GM12878 (cell line): ENCODE measurements at regions not wholly inside any gene's neighbourhood (a gene's known extent, or its start where the extent isn't known, plus 50 kb on each side); places are given as distances from the start of the nearest gene placed in this dataset.

Source experiments
- ATAC-seq: fragments of 200-7000 bp; cut with Tn5 transposase; 3 replicates; pipeline ENCODE4 v1.9.1; 2020; ENCODE audit warnings: mild to moderate bottlenecking, moderate library complexity
- BruUV-seq: library from RNA; stranded (reverse); fragments of 400-500 nt; replicated peaks from 2 replicates; lab custom pipeline; 2021; lab: Mats Ljungman, UMichigan
- CTCF ChIA-PET: fragments of 300-600 bp; sonication (Branson Sonifier 250); formaldehyde crosslinking; extraction: SDS; loops from one replicate; lab custom pipeline; 2021; ENCODE audit warnings: inconsistent platforms; lab: Yijun Ruan, JAX
- POLR2A ChIA-PET: fragments of 350-600 bp; formaldehyde crosslinking; extraction: SDS; loops from one replicate; lab custom pipeline; 2021; ENCODE audit warnings: inconsistent platforms; lab: Charles Lee
- RAD21 ChIA-PET: fragments of 300-600 bp; sonication (Branson Sonifier 250); formaldehyde crosslinking; loops from one replicate; lab custom pipeline; 2023; ENCODE audit warnings: antibody characterized with exemption; ENCODE audit not compliant: unreplicated experiment; lab: Charles Lee
- SMC1A ChIA-PET: fragments of 300-600 bp; sonication (Branson Sonifier 250); formaldehyde crosslinking; loops from one replicate; lab custom pipeline; 2023; ENCODE audit not compliant: unreplicated experiment, uncharacterized antibody; lab: Charles Lee
- DNase-seq: peaks from one replicate; pipeline ENCODE4 v3.0.0-alpha.2; 2011; ENCODE audit warnings: low read depth, low spot score
- FAIRE-seq: peaks from 3 replicates; lab custom pipeline; 2011; peaks lifted over from hg19 to GRCh38; lab: Jason Lieb, UNC
- H2AFZ ChIP-seq: 2 replicates; pipeline ENCODE4 v1.6.0; 2011; ENCODE audit warnings: low read depth, low read length, control low read depth; ENCODE audit not compliant: control insufficient read depth
- H3K27ac ChIP-seq: 2 replicates; pipeline ENCODE4 v1.5.1; 2011; ENCODE audit warnings: control low read depth; ENCODE audit not compliant: control insufficient read depth, insufficient read depth
- H3K27me3 ChIP-seq, 2 experiments: replicated peaks in 1 of 2; 2 replicates each; pipeline versions ENCODE4 v1.6.0 to v1.6.1; 2011; ENCODE audit warnings: low read length in 1 of 2; ENCODE audit not compliant: control insufficient read depth in 2 of 2, insufficient read depth in 2 of 2
- H3K36me3 ChIP-seq, 2 experiments: 2 replicates each; pipeline ENCODE4 v1.5.1; 2011; ENCODE audit warnings: low read length in 1 of 2; ENCODE audit not compliant: control insufficient read depth in 2 of 2, insufficient read depth in 2 of 2
- H3K4me1 ChIP-seq: 2 replicates; pipeline ENCODE4 v1.6.1; 2011; ENCODE audit warnings: mild to moderate bottlenecking, low read length, moderate library complexity, mixed read lengths; ENCODE audit not compliant: control insufficient read depth, insufficient read depth
- H3K4me2 ChIP-seq: 2 replicates; pipeline ENCODE4 v1.6.0; 2011; ENCODE audit warnings: control low read depth; ENCODE audit not compliant: control insufficient read depth, insufficient read depth
- H3K4me3 ChIP-seq: fragments of 200-600 bp; sonication (generic); 2 replicates; pipeline ENCODE4 v1.5.1; 2016
- H3K79me2 ChIP-seq: 2 replicates; pipeline ENCODE4 v1.6.0; 2011; ENCODE audit warnings: low read length; ENCODE audit not compliant: control insufficient read depth, insufficient read depth
- H3K9ac ChIP-seq: 2 replicates; pipeline ENCODE4 v1.8.0; 2011; ENCODE audit warnings: low read length, control low read depth, mixed read lengths; ENCODE audit not compliant: control insufficient read depth, insufficient read depth
- H3K9me3 ChIP-seq: replicated peaks from 3 replicates; pipeline ENCODE4 v1.5.1; 2011; ENCODE audit warnings: mild to moderate bottlenecking, low read length; ENCODE audit not compliant: control insufficient read depth, insufficient read depth
- H4K20me1 ChIP-seq: 2 replicates; pipeline ENCODE4 v1.6.0; 2011; ENCODE audit not compliant: control insufficient read depth, insufficient read depth
- BCL11A ChIP-seq: IDR thresholded peaks from 2 replicates; pipeline ENCODE4 v1.6.1; 2011; ENCODE audit warnings: low read depth, low read length
- BHLHE40 ChIP-seq, 2 experiments: fragments of 450-650 bp in 1 of 2; IDR thresholded peaks; 2 replicates each; pipeline ENCODE4 v1.6.1; 2011 to 2017; ENCODE audit warnings: low read depth in 2 of 2, borderline replicate concordance in 1 of 2, improper control_type of control experiment in 1 of 2, low read length in 1 of 2, mild to moderate bottlenecking in 1 of 2
- CBX3 ChIP-seq: fragments of 200-600 bp; sonication (generic); IDR thresholded peaks from 2 replicates; pipeline ENCODE4 v1.6.1; 2016; ENCODE audit warnings: low read depth, borderline replicate concordance
- NFYA ChIP-seq: IDR thresholded peaks from 2 replicates; pipeline ENCODE4 v1.6.1; 2011; ENCODE audit warnings: low read depth, mild to moderate bottlenecking, low read length, improper control_type of control experiment, borderline replicate concordance
- SREBF2 ChIP-seq: IDR thresholded peaks from 2 replicates; pipeline ENCODE4 v1.6.1; 2012; ENCODE audit warnings: mild to moderate bottlenecking, low read length
- TCF7 ChIP-seq: IDR thresholded peaks from 2 replicates; pipeline ENCODE4 v1.6.1; 2014; ENCODE audit warnings: antibody characterized with exemption, borderline replicate concordance
- ZNF622 ChIP-seq: fragments of 450-650 bp; IDR thresholded peaks from 2 replicates; pipeline ENCODE4 v1.6.1; 2017; ENCODE audit warnings: mild to moderate bottlenecking, inconsistent platforms
- ZZZ3 ChIP-seq: IDR thresholded peaks from 2 replicates; pipeline ENCODE4 v1.6.1; 2011; ENCODE audit warnings: low read depth; ENCODE audit not compliant: control insufficient read depth, insufficient read length
- WGBS: methylation state at CpG from one replicate; pipeline ENCODE4 v1.1.6; 2016; ENCODE audit warnings: low lambda C conversion rate; ENCODE audit not compliant: insufficient replicate concordance, insufficient coverage; ENCODE audit errors: missing lambda C conversion rate; 5-methylcytosine and 5-hydroxymethylcytosine counted together
- in situ Hi-C: fragments of 300-500 bp; cut with MboI; formaldehyde crosslinking; loops from 9 replicates; pipeline ENCODE4 v1.14.3; 2018; ENCODE audit warnings: mixed read lengths
- intact Hi-C: fragments of 100-400 bp; cut with micrococcal nuclease; formaldehyde crosslinking; loops from one replicate; pipeline ENCODE4 v1.14.2; 2022; ENCODE audit not compliant: unreplicated experiment
- TF ChIP-seq, protein P1 (sequence below): IDR thresholded peaks from 2 replicates; pipeline ENCODE4 v1.6.1; 2011; ENCODE audit warnings: borderline replicate concordance, low read depth, mild to moderate bottlenecking, moderate library complexity, mixed read lengths, low read length; ENCODE audit not compliant: insufficient read depth; ENCODE audit errors: extremely low read length
- TF ChIP-seq, protein P2 (sequence below): fragments of 450-650 bp; IDR thresholded peaks from 2 replicates; pipeline ENCODE4 v1.6.1; 2014; ENCODE audit warnings: mild to moderate bottlenecking
- TF ChIP-seq, protein P3 (sequence below): IDR thresholded peaks from 2 replicates; pipeline ENCODE4 v1.6.1; 2011; ENCODE audit warnings: low read depth, mild to moderate bottlenecking, low read length, moderate library complexity, borderline replicate concordance; ENCODE audit errors: extremely low read depth
- TF ChIP-seq, protein P4 (sequence below): fragments of 450-650 bp; IDR thresholded peaks from 2 replicates; pipeline ENCODE4 v1.6.1; 2017; ENCODE audit warnings: mild to moderate bottlenecking
- TF ChIP-seq, protein P5 (sequence below): fragments of 450-650 bp; IDR thresholded peaks from 2 replicates; pipeline ENCODE4 v1.6.1; 2016; ENCODE audit warnings: mild to moderate bottlenecking
- TF ChIP-seq, protein P6 (sequence below): IDR thresholded peaks from 2 replicates; pipeline ENCODE4 v1.6.1; 2012; ENCODE audit warnings: low read length, inconsistent platforms

DNA sequence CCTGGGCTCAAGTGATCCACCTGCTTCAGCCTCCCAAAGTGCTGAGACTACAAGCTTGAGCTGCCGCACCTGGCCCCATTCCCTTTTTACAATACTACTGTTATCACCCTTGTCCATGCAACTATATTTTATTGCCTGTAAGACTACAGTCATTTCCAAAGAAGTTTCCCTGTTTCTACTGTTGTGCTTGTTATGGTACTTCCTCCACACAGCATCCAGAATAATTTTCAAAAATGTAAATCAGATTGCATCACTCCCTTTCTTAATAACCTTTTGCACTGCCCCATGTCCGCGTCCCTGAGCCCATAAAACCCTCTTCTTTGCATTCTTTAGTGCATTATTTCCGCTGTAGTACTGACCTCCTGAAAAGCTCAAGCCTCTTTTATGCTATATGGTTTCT is 128.9 kb upstream of the AKIRIN2 start:
- Histone ChIP-seq H3K9me3 (no peaks in the 10 kb centered on the region), H3K4me1 (peaks cover 13% of the 10 kb centered on the region), H2AFZ (no peak overlapping the region), H3K36me3 (no peaks in the 10 kb centered on the region), H3K9ac (no peak overlapping the region), H3K27ac (no peak overlapping the region), H3K27me3 (no peaks in the 10 kb centered on the region), H3K4me3 (no peak overlapping the region), H3K4me2 (no peak overlapping the region), H4K20me1 (no peaks in the 10 kb centered on the region), H3K79me2 (no peaks in the 10 kb centered on the region)
- ChIA-PET RAD21 (interaction anchor here (0.6 to 3.8 kb wide), 31 partner anchors 9 to 1458 kb away, joined by 3 to 68 read pairs (median 12); partner anchors contain the start of genes AKIRIN2, CNR1, ORC3 and RARS2), POLR2A (interaction anchor here (1.5 kb wide), 1 partner anchor 25 kb away, joined by 4 read pairs; no protein-coding TSS in a partner anchor), SMC1A (interaction anchor here (0.6 to 5.7 kb wide), 40 partner anchors 14 to 1088 kb away, joined by 3 to 127 read pairs (median 6); partner anchors contain the start of genes CNR1 and SLC35A1), CTCF (interaction anchor here (0.9 to 4.1 kb wide), 27 partner anchors 9 to 1041 kb away, joined by 3 to 67 read pairs (median 7); partner anchors contain the start of gene CNR1)
- FAIRE-seq (no peak), DNase-seq (no peak), ATAC-seq (no peak)
- intact Hi-C loops, result loop anchor here (10.0 kb wide), 2 partner anchors 794 to 954 kb away; no protein-coding TSS in a partner anchor
- in situ Hi-C loops, result loop anchor here (5.0 to 10.0 kb wide), 3 partner anchors 96 to 1041 kb away; no protein-coding TSS in a partner anchor
- WGBS, result 25% methylated on average over 4 of the region's 4 CpGs
- no TSS peak for BruUV-seq
- TF ChIP-seq, protein P1, sequence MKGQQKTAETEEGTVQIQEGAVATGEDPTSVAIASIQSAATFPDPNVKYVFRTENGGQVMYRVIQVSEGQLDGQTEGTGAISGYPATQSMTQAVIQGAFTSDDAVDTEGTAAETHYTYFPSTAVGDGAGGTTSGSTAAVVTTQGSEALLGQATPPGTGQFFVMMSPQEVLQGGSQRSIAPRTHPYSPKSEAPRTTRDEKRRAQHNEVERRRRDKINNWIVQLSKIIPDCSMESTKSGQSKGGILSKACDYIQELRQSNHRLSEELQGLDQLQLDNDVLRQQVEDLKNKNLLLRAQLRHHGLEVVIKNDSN, result no peak
- TF ChIP-seq, protein P2, sequence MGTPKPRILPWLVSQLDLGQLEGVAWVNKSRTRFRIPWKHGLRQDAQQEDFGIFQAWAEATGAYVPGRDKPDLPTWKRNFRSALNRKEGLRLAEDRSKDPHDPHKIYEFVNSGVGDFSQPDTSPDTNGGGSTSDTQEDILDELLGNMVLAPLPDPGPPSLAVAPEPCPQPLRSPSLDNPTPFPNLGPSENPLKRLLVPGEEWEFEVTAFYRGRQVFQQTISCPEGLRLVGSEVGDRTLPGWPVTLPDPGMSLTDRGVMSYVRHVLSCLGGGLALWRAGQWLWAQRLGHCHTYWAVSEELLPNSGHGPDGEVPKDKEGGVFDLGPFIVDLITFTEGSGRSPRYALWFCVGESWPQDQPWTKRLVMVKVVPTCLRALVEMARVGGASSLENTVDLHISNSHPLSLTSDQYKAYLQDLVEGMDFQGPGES, result no peak
- TF ChIP-seq BHLHE40 (IDR thresholded peaks at IDR 0.05; ENCODE audit: borderline replicate concordance in 1 of 2, low read depth in 2 of 2, low read length in 1 of 2) (no peak), CBX3 (no peak), ZNF622 (no peak), NFYA (no peak), ZZZ3 (no peak), BCL11A (no peak), SREBF2 (no peak), TCF7 (no peak)
- TF ChIP-seq, protein P3, sequence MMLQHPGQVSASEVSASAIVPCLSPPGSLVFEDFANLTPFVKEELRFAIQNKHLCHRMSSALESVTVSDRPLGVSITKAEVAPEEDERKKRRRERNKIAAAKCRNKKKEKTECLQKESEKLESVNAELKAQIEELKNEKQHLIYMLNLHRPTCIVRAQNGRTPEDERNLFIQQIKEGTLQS, result no peak
- TF ChIP-seq, protein P4, sequence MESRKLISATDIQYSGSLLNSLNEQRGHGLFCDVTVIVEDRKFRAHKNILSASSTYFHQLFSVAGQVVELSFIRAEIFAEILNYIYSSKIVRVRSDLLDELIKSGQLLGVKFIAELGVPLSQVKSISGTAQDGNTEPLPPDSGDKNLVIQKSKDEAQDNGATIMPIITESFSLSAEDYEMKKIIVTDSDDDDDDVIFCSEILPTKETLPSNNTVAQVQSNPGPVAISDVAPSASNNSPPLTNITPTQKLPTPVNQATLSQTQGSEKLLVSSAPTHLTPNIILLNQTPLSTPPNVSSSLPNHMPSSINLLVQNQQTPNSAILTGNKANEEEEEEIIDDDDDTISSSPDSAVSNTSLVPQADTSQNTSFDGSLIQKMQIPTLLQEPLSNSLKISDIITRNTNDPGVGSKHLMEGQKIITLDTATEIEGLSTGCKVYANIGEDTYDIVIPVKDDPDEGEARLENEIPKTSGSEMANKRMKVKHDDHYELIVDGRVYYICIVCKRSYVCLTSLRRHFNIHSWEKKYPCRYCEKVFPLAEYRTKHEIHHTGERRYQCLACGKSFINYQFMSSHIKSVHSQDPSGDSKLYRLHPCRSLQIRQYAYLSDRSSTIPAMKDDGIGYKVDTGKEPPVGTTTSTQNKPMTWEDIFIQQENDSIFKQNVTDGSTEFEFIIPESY, result no peak
- TF ChIP-seq, protein P5, sequence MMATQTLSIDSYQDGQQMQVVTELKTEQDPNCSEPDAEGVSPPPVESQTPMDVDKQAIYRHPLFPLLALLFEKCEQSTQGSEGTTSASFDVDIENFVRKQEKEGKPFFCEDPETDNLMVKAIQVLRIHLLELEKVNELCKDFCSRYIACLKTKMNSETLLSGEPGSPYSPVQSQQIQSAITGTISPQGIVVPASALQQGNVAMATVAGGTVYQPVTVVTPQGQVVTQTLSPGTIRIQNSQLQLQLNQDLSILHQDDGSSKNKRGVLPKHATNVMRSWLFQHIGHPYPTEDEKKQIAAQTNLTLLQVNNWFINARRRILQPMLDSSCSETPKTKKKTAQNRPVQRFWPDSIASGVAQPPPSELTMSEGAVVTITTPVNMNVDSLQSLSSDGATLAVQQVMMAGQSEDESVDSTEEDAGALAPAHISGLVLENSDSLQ, result no peak
- TF ChIP-seq, protein P6, sequence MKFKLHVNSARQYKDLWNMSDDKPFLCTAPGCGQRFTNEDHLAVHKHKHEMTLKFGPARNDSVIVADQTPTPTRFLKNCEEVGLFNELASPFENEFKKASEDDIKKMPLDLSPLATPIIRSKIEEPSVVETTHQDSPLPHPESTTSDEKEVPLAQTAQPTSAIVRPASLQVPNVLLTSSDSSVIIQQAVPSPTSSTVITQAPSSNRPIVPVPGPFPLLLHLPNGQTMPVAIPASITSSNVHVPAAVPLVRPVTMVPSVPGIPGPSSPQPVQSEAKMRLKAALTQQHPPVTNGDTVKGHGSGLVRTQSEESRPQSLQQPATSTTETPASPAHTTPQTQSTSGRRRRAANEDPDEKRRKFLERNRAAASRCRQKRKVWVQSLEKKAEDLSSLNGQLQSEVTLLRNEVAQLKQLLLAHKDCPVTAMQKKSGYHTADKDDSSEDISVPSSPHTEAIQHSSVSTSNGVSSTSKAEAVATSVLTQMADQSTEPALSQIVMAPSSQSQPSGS, result no peak
